HEK293T (cell line): ENCODE measurements at regions not wholly inside any gene's neighbourhood (a gene's known extent, or its start where the extent isn't known, plus 50 kb on each side); places are given as distances from the start of the nearest gene placed in this dataset.

ENCODE experiments used
- CTCF ChIA-PET: fragments of 350-600 bp; formaldehyde crosslinking; extraction: SDS; loops from one replicate; lab custom pipeline; 2021; ENCODE audit warnings: antibody characterized with exemption, inconsistent platforms; lab: Yijun Ruan, JAX
- POLR2A ChIA-PET: fragments of 350-600 bp; formaldehyde crosslinking; extraction: SDS; loops from one replicate; lab custom pipeline; 2020; ENCODE audit warnings: antibody characterized with exemption, inconsistent platforms; lab: Yijun Ruan, JAX
- DNase-seq: peaks from one replicate; pipeline ENCODE4 v3.0.0; 2012; ENCODE audit warnings: mixed read lengths; ENCODE audit errors: extremely low spot score
- ARNT ChIP-seq: fragments of 450-650 bp; IDR thresholded peaks from 2 replicates; pipeline ENCODE4 v1.6.1; 2017; ENCODE audit warnings: mild to moderate bottlenecking
- BHLHE40 ChIP-seq: fragments of 450-650 bp; IDR thresholded peaks from 2 replicates; pipeline ENCODE4 v1.6.1; 2016; ENCODE audit warnings: mild to moderate bottlenecking, moderate library complexity, borderline replicate concordance
- CTBP1 ChIP-seq: fragments of 450-650 bp; IDR thresholded peaks from 2 replicates; pipeline ENCODE4 v1.6.1; 2016; ENCODE audit warnings: borderline replicate concordance
- ELF4 ChIP-seq: fragments of 450-650 bp; IDR thresholded peaks from 2 replicates; pipeline ENCODE4 v1.6.1; 2017; ENCODE audit warnings: antibody characterized with exemption
- FOXA1 ChIP-seq: fragments of 450-650 bp; IDR thresholded peaks from 2 replicates; pipeline ENCODE4 v1.6.1; 2016; ENCODE audit warnings: mild to moderate bottlenecking
- FOXK2 ChIP-seq: fragments of 450-650 bp; IDR thresholded peaks from 2 replicates; pipeline ENCODE4 v1.6.1; 2016; ENCODE audit warnings: mild to moderate bottlenecking
- FOXM1 ChIP-seq: fragments of 450-650 bp; IDR thresholded peaks from 2 replicates; pipeline ENCODE4 v1.6.1; 2017; ENCODE audit warnings: mild to moderate bottlenecking, borderline replicate concordance
- HDGF ChIP-seq: fragments of 450-650 bp; IDR thresholded peaks from 2 replicates; pipeline ENCODE4 v1.6.1; 2017; ENCODE audit warnings: antibody characterized with exemption, borderline replicate concordance
- L3MBTL2 ChIP-seq: fragments of 450-650 bp; conservative IDR thresholded peaks from 2 replicates; pipeline ENCODE4 v1.6.1; 2016; ENCODE audit warnings: mild to moderate bottlenecking
- LEF1 ChIP-seq: fragments of 450-650 bp; IDR thresholded peaks from 2 replicates; pipeline ENCODE4 v1.6.1; 2017; ENCODE audit warnings: mild to moderate bottlenecking, borderline replicate concordance
- NFRKB ChIP-seq: fragments of 450-650 bp; IDR thresholded peaks from 2 replicates; pipeline ENCODE4 v1.6.1; 2016; ENCODE audit warnings: mild to moderate bottlenecking, moderate library complexity
- SP1 ChIP-seq: fragments of 450-650 bp; IDR thresholded peaks from 2 replicates; pipeline ENCODE4 v1.6.1; 2017
- SUZ12 ChIP-seq: fragments of 450-650 bp; IDR thresholded peaks from 2 replicates; pipeline ENCODE4 v1.6.1; 2016; ENCODE audit warnings: mild to moderate bottlenecking
- TARDBP ChIP-seq: fragments of 450-650 bp; IDR thresholded peaks from 2 replicates; pipeline ENCODE4 v1.6.1; 2016
- ZNF384 ChIP-seq: fragments of 450-650 bp; IDR thresholded peaks from 2 replicates; pipeline ENCODE4 v1.6.1; 2016
- TF ChIP-seq, protein P1 (sequence below): fragments of 450-650 bp; IDR thresholded peaks from 2 replicates; pipeline ENCODE4 v1.6.1; 2016

DNA sequence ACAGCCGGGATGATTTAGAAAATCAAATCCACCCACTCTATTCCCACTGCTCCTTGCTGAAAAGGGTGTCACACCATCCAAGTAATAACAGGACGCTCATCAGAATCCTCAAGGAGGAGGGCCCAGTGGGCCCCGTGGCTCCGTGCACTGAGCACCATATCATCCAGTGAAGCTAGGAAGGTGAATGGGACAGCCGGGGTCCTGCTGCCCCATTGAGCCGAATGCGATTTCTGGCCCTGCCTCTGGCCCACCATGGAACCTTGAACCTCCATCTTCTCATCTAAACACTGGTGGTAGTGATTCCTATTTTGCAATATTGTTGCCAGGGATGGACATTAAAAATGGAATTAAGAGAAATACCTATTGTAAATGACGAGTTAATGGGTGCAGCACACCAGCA lies 99.1 kb upstream of the SLC6A11 start:
- POLR2A ChIA-PET = no interaction called here
- CTCF ChIA-PET = no interaction called here
- DNase-seq = no peak
- no peak for TF ChIP-seq BHLHE40
- TF ChIP-seq ZNF384 = no peak
- TF ChIP-seq FOXA1 = no peak
- no peak for TF ChIP-seq L3MBTL2
- TF ChIP-seq SP1 = no peak
- TF ChIP-seq, protein P1, sequence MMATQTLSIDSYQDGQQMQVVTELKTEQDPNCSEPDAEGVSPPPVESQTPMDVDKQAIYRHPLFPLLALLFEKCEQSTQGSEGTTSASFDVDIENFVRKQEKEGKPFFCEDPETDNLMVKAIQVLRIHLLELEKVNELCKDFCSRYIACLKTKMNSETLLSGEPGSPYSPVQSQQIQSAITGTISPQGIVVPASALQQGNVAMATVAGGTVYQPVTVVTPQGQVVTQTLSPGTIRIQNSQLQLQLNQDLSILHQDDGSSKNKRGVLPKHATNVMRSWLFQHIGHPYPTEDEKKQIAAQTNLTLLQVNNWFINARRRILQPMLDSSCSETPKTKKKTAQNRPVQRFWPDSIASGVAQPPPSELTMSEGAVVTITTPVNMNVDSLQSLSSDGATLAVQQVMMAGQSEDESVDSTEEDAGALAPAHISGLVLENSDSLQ = no peak
- TF ChIP-seq NFRKB = no peak
- TF ChIP-seq FOXM1 = no peak
- TF ChIP-seq FOXK2 = no peak
- no peak for TF ChIP-seq CTBP1
- no peak for TF ChIP-seq TARDBP
- no peak for TF ChIP-seq ELF4
- no peak for TF ChIP-seq SUZ12
- TF ChIP-seq LEF1 = no peak
- no peak for TF ChIP-seq ARNT
- TF ChIP-seq HDGF = no peak

DNA sequence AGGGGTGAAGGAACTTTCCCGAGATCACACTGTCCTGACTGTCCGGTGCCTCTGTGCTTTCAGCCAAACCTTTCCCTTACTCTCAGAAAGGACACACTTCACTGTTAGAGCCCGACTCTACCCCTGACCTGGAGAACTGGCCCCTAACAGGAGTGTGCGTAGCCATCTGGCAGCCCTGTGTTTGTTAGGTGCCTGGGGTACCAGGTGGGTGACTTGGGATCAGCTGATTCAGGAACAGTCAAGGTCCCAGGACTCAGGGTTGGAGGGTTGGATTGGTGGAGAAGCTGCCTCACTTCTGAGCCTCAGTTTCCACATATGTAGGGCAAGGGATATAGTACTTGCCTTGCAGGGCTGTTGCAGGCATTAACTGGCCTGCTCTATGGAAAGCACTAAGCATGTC lies 98.3 kb upstream of the SLC6A11 start:
- POLR2A ChIA-PET = no interaction called here
- TF ChIP-seq ELF4 (no peak), FOXK2 (no peak), BHLHE40 (no peak), L3MBTL2 (no peak), HDGF (no peak), ARNT (no peak), ZNF384 (no peak), FOXA1 (no peak), SP1 (no peak), FOXM1 (no peak), CTBP1 (no peak), LEF1 (no peak), SUZ12 (no peak), NFRKB (no peak), TARDBP (no peak)
- TF ChIP-seq, protein P1 = no peak
- DNase-seq = no peak
- CTCF ChIA-PET = no interaction called here

DNA sequence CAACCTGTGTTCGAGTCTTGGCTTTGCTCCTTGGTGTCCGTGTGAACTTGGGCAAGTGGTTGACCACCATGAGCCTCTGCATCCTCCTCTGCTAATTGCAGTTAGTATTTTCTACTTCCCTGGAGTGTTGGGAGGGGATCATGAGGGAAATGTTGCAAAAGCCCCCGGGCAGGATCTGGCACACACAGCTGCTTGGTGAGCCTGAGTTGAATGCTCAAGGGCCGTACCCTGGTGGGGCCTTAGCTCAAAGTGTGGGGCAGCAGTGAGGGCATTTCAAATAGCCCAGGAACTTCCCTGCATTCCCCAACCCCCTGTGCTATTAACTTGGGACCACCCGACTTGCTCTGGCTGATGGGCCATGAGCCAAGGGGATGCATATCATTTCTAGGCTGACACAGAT lies 94.9 kb upstream of the SLC6A11 start:
- TF ChIP-seq CTBP1 (no peak), TARDBP (no peak), ELF4 (no peak), FOXA1 (no peak), L3MBTL2 (no peak), ZNF384 (no peak), SP1 (no peak), SUZ12 (no peak), BHLHE40 (no peak), FOXK2 (no peak), NFRKB (no peak), ARNT (no peak), FOXM1 (no peak)
- TF ChIP-seq, protein P1 = no peak
- CTCF ChIA-PET = no interaction called here
- no peak for DNase-seq
- POLR2A ChIA-PET = no interaction called here

DNA sequence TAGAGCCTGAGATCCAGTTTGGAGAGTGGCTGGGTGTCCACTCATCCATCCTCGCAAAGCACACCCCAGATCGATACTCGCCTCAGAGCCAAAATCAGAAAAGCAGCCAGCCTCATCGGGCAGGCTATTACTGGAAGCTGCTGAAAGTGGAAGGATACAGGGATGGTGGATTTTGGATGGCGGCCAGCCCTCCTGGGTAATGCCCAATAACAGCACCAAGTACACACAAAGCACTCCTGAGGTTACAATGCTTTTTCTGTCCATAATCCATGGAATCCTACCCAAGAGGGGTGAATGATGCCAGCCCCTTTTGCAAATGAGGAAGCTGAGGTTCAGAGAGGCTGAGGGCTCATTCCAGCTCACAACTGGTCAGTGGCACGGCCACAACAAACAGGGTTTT lies 93.1 kb upstream of the SLC6A11 start:
- POLR2A ChIA-PET = no interaction called here
- CTCF ChIA-PET = interaction anchor here (1.5 kb wide), 1 partner anchor 16 kb away, joined by 4 read pairs; no protein-coding TSS in a partner anchor
- TF ChIP-seq TARDBP = no peak
- no peak for DNase-seq

DNA sequence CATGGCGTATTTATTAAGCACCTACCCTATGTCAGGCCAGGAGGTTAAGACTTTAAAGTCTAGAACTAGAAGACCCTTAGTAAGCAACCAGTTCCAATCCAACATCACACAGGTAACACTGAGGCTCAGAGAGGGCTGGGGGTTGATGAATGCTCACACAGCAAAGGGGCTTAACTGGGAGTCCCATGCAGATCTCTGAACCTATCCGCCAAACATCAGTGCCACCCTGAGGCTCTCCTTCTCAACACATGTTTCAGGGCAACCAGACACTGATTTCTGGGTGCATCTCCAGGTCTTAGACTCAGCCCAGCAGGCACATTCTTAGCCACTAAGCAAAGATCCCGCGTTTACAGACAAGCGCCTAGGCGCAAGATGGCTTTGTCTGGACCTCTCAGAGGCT lies 92.0 kb upstream of the SLC6A11 start:
- POLR2A ChIA-PET = no interaction called here
- TF ChIP-seq LEF1 = no peak
- no peak for TF ChIP-seq HDGF
- no peak for TF ChIP-seq SP1
- no peak for TF ChIP-seq L3MBTL2
- TF ChIP-seq, protein P1 = no peak
- TF ChIP-seq ELF4 = no peak
- no peak for TF ChIP-seq FOXK2
- no peak for TF ChIP-seq ARNT
- TF ChIP-seq CTBP1 = no peak
- no peak for TF ChIP-seq FOXA1
- TF ChIP-seq NFRKB = no peak
- no peak for TF ChIP-seq BHLHE40
- TF ChIP-seq TARDBP = no peak
- TF ChIP-seq ZNF384 = no peak
- no peak for TF ChIP-seq FOXM1
- TF ChIP-seq SUZ12 = no peak
- DNase-seq = no peak
- CTCF ChIA-PET = interaction anchor here (1.5 kb wide), 1 partner anchor 14 kb away, joined by 4 read pairs; no protein-coding TSS in a partner anchor

DNA sequence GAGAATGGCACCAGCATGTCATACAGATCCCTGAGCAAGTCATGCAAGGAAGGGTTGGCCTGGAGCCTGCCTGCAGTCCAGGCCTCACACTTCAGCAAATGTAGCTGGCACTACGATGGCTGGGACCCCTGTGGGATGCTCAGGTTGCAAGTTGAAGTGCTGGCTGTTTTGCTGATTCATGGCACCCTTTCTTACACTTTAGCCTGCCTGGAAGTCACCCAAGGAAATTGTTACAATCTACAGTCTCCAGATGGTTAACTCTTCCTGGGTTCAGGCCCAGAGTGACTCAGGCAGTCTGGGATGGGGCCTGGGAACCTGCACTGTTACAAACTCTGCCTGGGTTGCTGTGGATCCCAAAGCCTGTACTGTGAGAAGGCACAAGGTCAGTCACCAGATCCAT lies 91.0 kb upstream of the SLC6A11 start:
- POLR2A ChIA-PET = no interaction called here
- no peak for DNase-seq
- CTCF ChIA-PET = interaction anchor here (1.0 to 1.2 kb wide), 2 partner anchors 13 to 33 kb away, joined by 3 read pairs; no protein-coding TSS in a partner anchor
- TF ChIP-seq ARNT (no peak), TARDBP (no peak), LEF1 (no peak), FOXA1 (no peak), SP1 (no peak), BHLHE40 (no peak), FOXK2 (no peak), CTBP1 (no peak), SUZ12 (no peak), ELF4 (no peak), HDGF (no peak)
- TF ChIP-seq, protein P1 = no peak
